PC-3 (cell line): ENCODE measurements at regions not wholly inside any gene's neighbourhood (a gene's known extent, or its start where the extent isn't known, plus 50 kb on each side); places are given as distances from the start of the nearest gene placed in this dataset.
A peak's percentile ranks its signal among the peaks of the same experiment; 100 is the strongest.

Source experiments
- ATAC-seq: fragments of 200-7000 bp; cut with Tn5 transposase; 2 replicates; pipeline ENCODE4 v1.9.1; 2020; ENCODE audit warnings: mild to moderate bottlenecking, moderate library complexity
- BruUV-seq: library from RNA; stranded (reverse); fragments of 400-500 nt; replicated peaks from 2 replicates; lab custom pipeline; 2021; lab: Mats Ljungman, UMichigan
- CTCF ChIA-PET: fragments of 300-600 bp; sonication (Branson Sonifier 250); formaldehyde crosslinking; loops from one replicate; lab custom pipeline; 2022; ENCODE audit warnings: antibody characterized with exemption; lab: Charles Lee
- POLR2A ChIA-PET: fragments of 300-600 bp; sonication (Branson Sonifier 250); formaldehyde crosslinking; loops from one replicate; lab custom pipeline; 2022; ENCODE audit warnings: antibody characterized with exemption; ENCODE audit not compliant: unreplicated experiment; lab: Charles Lee
- DNase-seq: peaks from one replicate; pipeline ENCODE4 v3.0.0-alpha.2; 2015
- H2AFZ ChIP-seq: fragments of 300-600 bp; sonication (generic); 2 replicates; pipeline ENCODE4 v1.6.0; 2016; ENCODE audit warnings: antibody characterized with exemption, low read length
- H3F3A ChIP-seq: fragments of 300-600 bp; sonication (generic); one replicate; pipeline ENCODE4 v1.6.0; 2017; ENCODE audit warnings: antibody characterized with exemption, low read length, control low read depth, mild to moderate bottlenecking; ENCODE audit not compliant: unreplicated experiment
- H3K27ac ChIP-seq: fragments of 300-600 bp; sonication (generic); 2 replicates; pipeline ENCODE4 v1.5.1; 2016; ENCODE audit warnings: mild to moderate bottlenecking, low read length
- H3K27me3 ChIP-seq: fragments of 300-600 bp; sonication (generic); 2 replicates; pipeline ENCODE4 v1.6.1; 2016; ENCODE audit warnings: low read length, mixed read lengths
- H3K36me3 ChIP-seq: fragments of 300-600 bp; sonication (generic); 2 replicates; pipeline ENCODE4 v1.6.1; 2016; ENCODE audit warnings: low read depth, mixed run types, low read length, mixed read lengths
- H3K4me1 ChIP-seq: fragments of 300-600 bp; sonication (generic); 2 replicates; pipeline ENCODE4 v1.5.1; 2016; ENCODE audit warnings: low read length; ENCODE audit not compliant: insufficient read depth
- H3K4me2 ChIP-seq: fragments of 300-600 bp; sonication (generic); 2 replicates; pipeline ENCODE4 v1.6.0; 2016; ENCODE audit warnings: low read length
- H3K4me3 ChIP-seq: fragments of 300-600 bp; sonication (generic); 2 replicates; pipeline ENCODE4 v1.5.1; 2016; ENCODE audit warnings: mild to moderate bottlenecking, low read length, mixed read lengths
- H3K79me2 ChIP-seq: fragments of 300-600 bp; sonication (generic); 2 replicates; pipeline ENCODE4 v1.6.1; 2017; ENCODE audit warnings: low read length, mixed read lengths
- H3K9ac ChIP-seq: fragments of 300-600 bp; sonication (generic); 2 replicates; pipeline ENCODE4 v1.6.0; 2016; ENCODE audit warnings: mild to moderate bottlenecking, low read length
- H3K9me2 ChIP-seq: fragments of 300-600 bp; sonication (generic); replicated peaks from 2 replicates; pipeline ENCODE4 v1.6.1; 2016; ENCODE audit warnings: mixed run types, low read length, mixed read lengths
- H3K9me3 ChIP-seq: fragments of 300-600 bp; sonication (generic); 2 replicates; pipeline ENCODE4 v1.6.1; 2016; ENCODE audit warnings: low read length, mixed read lengths
- H4K20me1 ChIP-seq: fragments of 300-600 bp; sonication (generic); 2 replicates; pipeline ENCODE4 v1.6.1; 2016; ENCODE audit warnings: low read length, mixed read lengths
- EZH2 ChIP-seq: fragments of 300-600 bp; sonication (generic); IDR thresholded peaks from one replicate; pipeline ENCODE4 v1.6.1; 2017; ENCODE audit warnings: antibody characterized with exemption, mild to moderate bottlenecking, low read length; ENCODE audit not compliant: unreplicated experiment
- EZH2phosphoT487 ChIP-seq: fragments of 300-600 bp; sonication (generic); IDR thresholded peaks from 2 replicates; pipeline ENCODE4 v1.6.1; 2018; ENCODE audit warnings: mild to moderate bottlenecking, antibody characterized with exemption, low read length, borderline replicate concordance
- intact Hi-C: fragments of 100-400 bp; cut with micrococcal nuclease; formaldehyde crosslinking; loops from 2 replicates; pipeline ENCODE4 v1.9.0; 2023
- TF ChIP-seq, protein P1 (sequence below): fragments of 300-600 bp; sonication (generic); conservative IDR thresholded peaks from 2 replicates; pipeline ENCODE4 v1.5.1; 2017; ENCODE audit warnings: antibody characterized with exemption, low read depth, mild to moderate bottlenecking, low read length

DNA sequence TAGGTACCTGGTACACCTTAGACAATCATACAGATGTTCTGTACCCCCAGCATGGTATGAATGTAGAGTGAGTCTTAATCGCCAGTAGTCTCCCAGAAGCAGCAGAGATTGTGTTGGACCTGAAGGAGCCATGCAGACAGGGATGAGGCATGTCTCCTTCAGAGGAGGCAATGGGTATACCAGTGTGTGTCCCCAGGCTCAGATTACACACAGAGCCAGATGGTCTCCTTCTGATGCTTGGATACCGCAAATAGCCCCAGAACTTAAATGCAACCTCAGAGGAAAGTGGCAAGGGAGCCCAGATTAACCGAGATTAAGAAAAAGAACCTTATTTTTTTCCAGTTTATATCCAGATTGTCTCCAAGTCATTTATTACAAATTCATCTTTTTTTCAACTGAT lies 96.8 kb upstream of the C21orf91 start:
- POLR2A ChIA-PET = no interaction called here
- CTCF ChIA-PET = no interaction called here

DNA sequence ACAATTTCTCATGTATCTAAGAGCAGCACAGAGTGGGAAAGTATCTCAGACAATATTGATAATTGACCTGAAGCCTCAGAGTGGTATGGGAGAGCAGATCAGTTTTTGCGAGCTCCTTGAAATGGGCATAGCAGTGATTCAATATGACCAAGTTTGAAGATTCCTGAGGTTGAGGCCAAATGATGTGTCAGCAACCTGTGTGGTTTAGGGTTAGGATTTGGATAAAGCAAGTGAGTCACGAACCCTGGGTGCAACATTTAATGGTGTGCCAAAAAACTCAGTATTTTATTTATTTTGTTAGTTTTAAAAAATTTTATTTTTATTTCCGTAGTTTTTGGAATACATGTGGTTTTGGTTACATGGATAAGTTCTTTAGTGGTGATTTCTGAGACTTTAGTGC lies 92.5 kb upstream of the C21orf91 start:
- no peak overlapping the region for H2AFZ ChIP-seq
- peak overlapping the region; percentile 74 for H3K4me2 ChIP-seq
- H3K4me3 ChIP-seq = no peak overlapping the region
- BruUV-seq = no TSS peak
- no peaks in the 10 kb centered on the region for H4K20me1 ChIP-seq
- H3K27me3 ChIP-seq = no peaks in the 10 kb centered on the region
- H3K79me2 ChIP-seq = no peaks in the 10 kb centered on the region
- intact Hi-C loops = no loop called here
- ChIA-PET CTCF (no interaction called here), POLR2A (no interaction called here)
- ATAC-seq (0 out of 2 replicates have a peak, but pooled peaks have one; percentile 37), DNase-seq (peak; percentile 89)
- TF ChIP-seq EZH2 (no peak), EZH2phosphoT487 (no peak)
- TF ChIP-seq, protein P1, sequence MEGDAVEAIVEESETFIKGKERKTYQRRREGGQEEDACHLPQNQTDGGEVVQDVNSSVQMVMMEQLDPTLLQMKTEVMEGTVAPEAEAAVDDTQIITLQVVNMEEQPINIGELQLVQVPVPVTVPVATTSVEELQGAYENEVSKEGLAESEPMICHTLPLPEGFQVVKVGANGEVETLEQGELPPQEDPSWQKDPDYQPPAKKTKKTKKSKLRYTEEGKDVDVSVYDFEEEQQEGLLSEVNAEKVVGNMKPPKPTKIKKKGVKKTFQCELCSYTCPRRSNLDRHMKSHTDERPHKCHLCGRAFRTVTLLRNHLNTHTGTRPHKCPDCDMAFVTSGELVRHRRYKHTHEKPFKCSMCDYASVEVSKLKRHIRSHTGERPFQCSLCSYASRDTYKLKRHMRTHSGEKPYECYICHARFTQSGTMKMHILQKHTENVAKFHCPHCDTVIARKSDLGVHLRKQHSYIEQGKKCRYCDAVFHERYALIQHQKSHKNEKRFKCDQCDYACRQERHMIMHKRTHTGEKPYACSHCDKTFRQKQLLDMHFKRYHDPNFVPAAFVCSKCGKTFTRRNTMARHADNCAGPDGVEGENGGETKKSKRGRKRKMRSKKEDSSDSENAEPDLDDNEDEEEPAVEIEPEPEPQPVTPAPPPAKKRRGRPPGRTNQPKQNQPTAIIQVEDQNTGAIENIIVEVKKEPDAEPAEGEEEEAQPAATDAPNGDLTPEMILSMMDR = no peak
- H3K36me3 ChIP-seq = no peaks in the 10 kb centered on the region
- H3K4me1 ChIP-seq = peaks cover 4% of the 10 kb centered on the region; the same call in 1 of the 2 replicates
- H3K9ac ChIP-seq = no peak overlapping the region
- H3K27ac ChIP-seq = peak overlapping the region; percentile 36; the same call in 1 of the 2 replicates
- H3F3A ChIP-seq = no peaks in the 10 kb centered on the region
- no peaks in the 10 kb centered on the region for H3K9me3 ChIP-seq
- no peaks in the 10 kb centered on the region for H3K9me2 ChIP-seq

More for the DNA sequence above, 96.8 kb upstream of the C21orf91 start:
- no peak overlapping the region for H3K4me2 ChIP-seq
- intact Hi-C loops = no loop called here
- H3K9me3 ChIP-seq = 0 out of 2 replicates have a peak, but pooled peaks cover 3% of the 10 kb centered on the region
- TF ChIP-seq, protein P1 = no peak
- TF ChIP-seq EZH2phosphoT487 (no peak), EZH2 (no peak)
- no peaks in the 10 kb centered on the region for H3K9me2 ChIP-seq
- no peaks in the 10 kb centered on the region for H3K27me3 ChIP-seq
- no peak overlapping the region for H3K9ac ChIP-seq
- H3K4me1 ChIP-seq = peaks cover 4% of the 10 kb centered on the region; the same call in 1 of the 2 replicates
- H3K79me2 ChIP-seq = no peaks in the 10 kb centered on the region
- H3F3A ChIP-seq = no peaks in the 10 kb centered on the region
- no peak overlapping the region for H3K4me3 ChIP-seq
- no peak overlapping the region for H2AFZ ChIP-seq
- H3K27ac ChIP-seq = no peak overlapping the region
- DNase-seq = no peak
- ATAC-seq = no peak
- no peaks in the 10 kb centered on the region for H4K20me1 ChIP-seq
- BruUV-seq = no TSS peak
- no peaks in the 10 kb centered on the region; the same call in 1 of the 2 replicates for H3K36me3 ChIP-seq

DNA sequence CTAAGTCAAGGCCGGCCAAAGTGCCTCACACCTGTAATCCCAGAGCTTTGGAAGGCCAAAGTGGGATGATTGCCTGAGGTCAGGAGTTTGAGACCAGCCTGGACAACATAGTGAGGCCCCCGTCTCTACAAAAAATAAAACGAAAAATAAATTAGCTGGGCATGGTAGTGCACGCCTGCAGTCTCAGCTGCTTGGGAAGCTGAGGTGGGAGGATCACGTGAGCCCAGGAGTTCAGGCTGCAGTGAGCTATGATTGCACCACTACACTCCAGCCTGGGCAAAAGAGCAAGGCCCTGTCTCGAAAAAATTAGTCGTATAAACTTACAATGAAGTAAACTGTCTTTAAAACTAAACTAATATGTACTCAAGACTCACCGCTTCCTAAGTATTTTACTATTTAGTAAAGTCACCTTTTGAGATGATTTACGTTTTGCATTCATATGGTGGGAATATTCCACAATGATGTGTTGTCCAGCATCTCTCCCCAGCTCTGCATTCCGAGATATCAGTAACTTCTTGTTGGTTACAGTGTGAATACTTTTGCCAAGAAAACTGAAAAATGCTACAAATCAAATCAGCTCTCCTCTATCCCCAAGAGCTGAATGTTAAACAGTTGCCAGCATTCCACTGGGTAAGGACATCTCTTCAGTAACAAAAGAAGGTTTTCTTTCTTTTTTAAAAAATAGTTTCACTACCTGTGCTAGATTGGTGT lies 84.9 kb upstream of the C21orf91 start:
- no peak overlapping the region for H3K9ac ChIP-seq
- ATAC-seq (no peak), DNase-seq (no peak)
- H3K4me1 ChIP-seq = peaks cover 6% of the 10 kb centered on the region
- H3K36me3 ChIP-seq = no peaks in the 10 kb centered on the region
- no peaks in the 10 kb centered on the region for H3F3A ChIP-seq
- H3K79me2 ChIP-seq = no peaks in the 10 kb centered on the region
- H3K27me3 ChIP-seq = no peaks in the 10 kb centered on the region
- H4K20me1 ChIP-seq = no peaks in the 10 kb centered on the region
- H3K9me3 ChIP-seq = no peaks in the 10 kb centered on the region
- ChIA-PET CTCF (no interaction called here), POLR2A (no interaction called here)
- H3K4me3 ChIP-seq = no peak overlapping the region
- no peak overlapping the region for H3K4me2 ChIP-seq
- no peak overlapping the region for H3K27ac ChIP-seq
- H3K9me2 ChIP-seq = no peaks in the 10 kb centered on the region
- BruUV-seq = no TSS peak
- TF ChIP-seq EZH2 = no peak
- no peak overlapping the region for H2AFZ ChIP-seq
- intact Hi-C loops = loop anchor here (1.0 kb wide), 2 partner anchors 225 to 517 kb away; no protein-coding TSS in a partner anchor
